ENCODE measurements at regions not wholly inside any gene's neighbourhood (a gene's known extent, or its start where the extent isn't known, plus 50 kb on each side); places are given as distances from the start of the nearest gene placed in this dataset.
"Not testable (repeated sequence)": the region's sequence is repeated elsewhere in the genome, so short reads cannot be mapped to it uniquely, and the experiment has no call there.

DNA sequence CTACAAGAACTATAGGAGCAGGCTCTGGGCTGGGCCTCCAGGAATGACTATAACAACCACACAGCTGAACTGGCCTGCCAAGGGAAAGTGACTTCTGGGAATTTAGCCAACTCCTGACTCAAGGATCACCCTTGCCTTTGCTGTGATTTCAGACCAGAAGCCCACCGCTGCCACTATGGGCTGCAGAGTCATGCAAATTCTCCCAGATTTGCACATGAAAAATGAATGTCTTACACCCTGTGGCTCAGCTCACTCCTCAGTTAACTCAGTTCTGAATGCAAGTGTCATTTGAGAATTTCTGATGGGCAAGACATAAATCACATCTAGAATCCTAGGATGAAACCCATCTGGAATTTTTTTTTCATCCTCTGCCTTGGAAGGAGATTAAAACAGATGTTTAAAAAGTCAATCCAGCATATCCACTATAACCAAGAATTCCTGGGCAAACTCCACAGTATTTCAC is 186.5 kb upstream of the BET1 start:
- no peaks in the 10 kb centered on the region for H3K27me3 ChIP-seq
- no peaks in the 10 kb centered on the region for H3K4me1 ChIP-seq
- no peaks in the 10 kb centered on the region for H3K9me3 ChIP-seq
- no peaks in the 10 kb centered on the region for H3K36me3 ChIP-seq
- no peak for DNase-seq
- no peak overlapping the region for H3K4me3 ChIP-seq
- no peak overlapping the region for H3K27ac ChIP-seq
- TF ChIP-seq POLR2A (IDR thresholded peaks at IDR 0.05): no peak
- TF ChIP-seq, protein P1, sequence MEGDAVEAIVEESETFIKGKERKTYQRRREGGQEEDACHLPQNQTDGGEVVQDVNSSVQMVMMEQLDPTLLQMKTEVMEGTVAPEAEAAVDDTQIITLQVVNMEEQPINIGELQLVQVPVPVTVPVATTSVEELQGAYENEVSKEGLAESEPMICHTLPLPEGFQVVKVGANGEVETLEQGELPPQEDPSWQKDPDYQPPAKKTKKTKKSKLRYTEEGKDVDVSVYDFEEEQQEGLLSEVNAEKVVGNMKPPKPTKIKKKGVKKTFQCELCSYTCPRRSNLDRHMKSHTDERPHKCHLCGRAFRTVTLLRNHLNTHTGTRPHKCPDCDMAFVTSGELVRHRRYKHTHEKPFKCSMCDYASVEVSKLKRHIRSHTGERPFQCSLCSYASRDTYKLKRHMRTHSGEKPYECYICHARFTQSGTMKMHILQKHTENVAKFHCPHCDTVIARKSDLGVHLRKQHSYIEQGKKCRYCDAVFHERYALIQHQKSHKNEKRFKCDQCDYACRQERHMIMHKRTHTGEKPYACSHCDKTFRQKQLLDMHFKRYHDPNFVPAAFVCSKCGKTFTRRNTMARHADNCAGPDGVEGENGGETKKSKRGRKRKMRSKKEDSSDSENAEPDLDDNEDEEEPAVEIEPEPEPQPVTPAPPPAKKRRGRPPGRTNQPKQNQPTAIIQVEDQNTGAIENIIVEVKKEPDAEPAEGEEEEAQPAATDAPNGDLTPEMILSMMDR (IDR thresholded peaks at IDR 0.05): no peak
- intact Hi-C loops (cut with DNase I; ENCODE audit: low total_unique reads): no loop called here

DNA sequence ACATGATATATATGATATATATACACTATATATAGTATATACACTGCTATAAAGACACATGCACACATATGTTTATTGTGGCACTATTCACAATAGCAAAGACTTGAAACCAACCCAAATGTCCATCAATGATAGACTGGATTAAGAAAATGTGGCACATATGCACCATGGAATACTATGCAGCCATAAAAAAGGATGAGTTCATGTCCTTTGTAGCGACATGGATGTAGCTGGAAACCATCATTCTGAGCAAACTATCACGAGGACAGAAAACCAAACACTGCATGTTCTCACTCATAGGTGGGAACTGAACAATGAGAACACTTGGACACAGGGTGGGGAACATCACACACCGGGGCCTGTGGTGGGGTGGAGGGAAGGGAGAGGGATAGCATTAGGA is 190.3 kb upstream of the BET1 start:
- DNase-seq: not testable (repeated sequence)

GRCh38 chr7:94195201-94195600 is 191.0 kb upstream of the BET1 start:
- TF ChIP-seq, protein P1 (IDR thresholded peaks at IDR 0.05): no peak
- no peak for TF ChIP-seq POLR2A (IDR thresholded peaks at IDR 0.05)
- Histone ChIP-seq H3K27ac (no peak overlapping the region), H3K9me3 (no peaks in the 10 kb centered on the region), H3K4me1 (no peaks in the 10 kb centered on the region), H3K27me3 (no peaks in the 10 kb centered on the region), H3K4me3 (no peak overlapping the region), H3K36me3 (no peaks in the 10 kb centered on the region)
- intact Hi-C loops (cut with DNase I; ENCODE audit: low total_unique reads): no loop called here
- DNase-seq: no peak

More for the DNA sequence above, 190.3 kb upstream of the BET1 start:
- H3K36me3 ChIP-seq; intact Hi-C loops (cut with DNase I; ENCODE audit: low total_unique reads); H3K4me3 ChIP-seq; H3K27me3 ChIP-seq; H3K4me1 ChIP-seq; H3K27ac ChIP-seq; H3K9me3 ChIP-seq: not testable (repeated sequence)

- no peak for DNase-seq
- H3K27ac ChIP-seq: no peak overlapping the region
- H3K27me3 ChIP-seq: no peaks in the 10 kb centered on the region
- no peaks in the 10 kb centered on the region for H3K4me1 ChIP-seq
- no peaks in the 10 kb centered on the region for H3K9me3 ChIP-seq
- no peaks in the 10 kb centered on the region for H3K36me3 ChIP-seq
- no peak for TF ChIP-seq POLR2A (IDR thresholded peaks at IDR 0.05)
- TF ChIP-seq, protein P1 (IDR thresholded peaks at IDR 0.05): no peak
- intact Hi-C loops (cut with DNase I; ENCODE audit: low total_unique reads): no loop called here
- no peak overlapping the region for H3K4me3 ChIP-seq
Measured at GRCh38 chr7:94195813-94196212, 191.7 kb upstream of the BET1 start.

- H3K4me3 ChIP-seq: no peak overlapping the region
Measured at GRCh38 chr7:94205529-94205928, 189.2 kb upstream of the COL1A2 start.

More at GRCh38 chr7:94205529-94205928, 189.2 kb upstream of the COL1A2 start:
- Histone ChIP-seq H3K27me3 (no peaks in the 10 kb centered on the region), H3K4me1 (no peaks in the 10 kb centered on the region), H3K36me3 (no peaks in the 10 kb centered on the region), H3K9me3 (no peaks in the 10 kb centered on the region), H3K27ac (no peak overlapping the region)
- intact Hi-C loops (cut with DNase I; ENCODE audit: low total_unique reads): no loop called here
- no peak for DNase-seq
- TF ChIP-seq, protein P1 (IDR thresholded peaks at IDR 0.05): no peak
- TF ChIP-seq POLR2A (IDR thresholded peaks at IDR 0.05): no peak

All from uterus (tissue), 3 donors.